ENCODE measurements at regions not wholly inside any gene's neighbourhood (a gene's known extent, or its start where the extent isn't known, plus 50 kb on each side); places are given as distances from the start of the nearest gene placed in this dataset.
A peak's percentile ranks its signal among the peaks of the same experiment; 100 is the strongest.

- FAIRE-seq, result no peak
Observed at GRCh38 chr12:107223821-107224220, 130.5 kb upstream of the CRY1 start.

GRCh38 chr12:107225635-107226034, 132.3 kb upstream of the CRY1 start:
- DNase-seq (ENCODE audit: low spot score), result peak; percentile 65
- no peak for FAIRE-seq

More at GRCh38 chr12:107223821-107224220, 130.5 kb upstream of the CRY1 start:
- DNase-seq (ENCODE audit: low spot score), result peak; percentile 22

- no peak for DNase-seq (ENCODE audit: low spot score)
- FAIRE-seq, result no peak
Observed at GRCh38 chr12:107226126-107226525, 132.8 kb upstream of the CRY1 start.

GRCh38 chr12:107228076-107228475, 134.7 kb upstream of the CRY1 start:
- no peak for FAIRE-seq
- DNase-seq (ENCODE audit: low spot score), result no peak

GRCh38 chr12:107229827-107230226, 136.5 kb upstream of the CRY1 start:
- DNase-seq (ENCODE audit: low spot score) (no peak), FAIRE-seq (no peak)

GRCh38 chr12:107231303-107231702, 138.0 kb upstream of the CRY1 start:
- DNase-seq (ENCODE audit: low spot score), result no peak
- FAIRE-seq, result no peak

GRCh38 chr12:107233551-107233950, 140.2 kb upstream of the CRY1 start:
- DNase-seq (ENCODE audit: low spot score) (no peak), FAIRE-seq (no peak)

GRCh38 chr12:107235600-107235999, 142.3 kb upstream of the CRY1 start:
- DNase-seq (ENCODE audit: low spot score) (no peak), FAIRE-seq (no peak)

- FAIRE-seq (no peak), DNase-seq (ENCODE audit: low spot score) (peak; percentile 24)
Observed at GRCh38 chr12:107236824-107237511, 143.6 kb upstream of the CRY1 start.

GRCh38 chr12:107238296-107238695, 144.9 kb upstream of the CRY1 start:
- DNase-seq (ENCODE audit: low spot score) (no peak), FAIRE-seq (no peak)

- no peak for FAIRE-seq
- no peak for DNase-seq (ENCODE audit: low spot score)
Observed at GRCh38 chr12:107241411-107241810, 148.1 kb upstream of the CRY1 start.

- no peak for DNase-seq (ENCODE audit: low spot score)
- FAIRE-seq, result no peak
Observed at GRCh38 chr12:107242189-107242588, 148.8 kb upstream of the CRY1 start.

GRCh38 chr12:107243341-107243740, 150.0 kb upstream of the CRY1 start:
- FAIRE-seq (no peak), DNase-seq (ENCODE audit: low spot score) (no peak)

- DNase-seq (ENCODE audit: low spot score) (no peak), FAIRE-seq (no peak)
Observed at GRCh38 chr12:107244584-107244983, 151.2 kb upstream of the CRY1 start.

GRCh38 chr12:107247650-107248049, 154.3 kb upstream of the CRY1 start:
- no peak for FAIRE-seq
- no peak for DNase-seq (ENCODE audit: low spot score)

- no peak for FAIRE-seq
- no peak for DNase-seq (ENCODE audit: low spot score)
Observed at GRCh38 chr12:107248187-107248586, 154.8 kb upstream of the CRY1 start.

GRCh38 chr12:107251288-107251687, 157.9 kb upstream of the CRY1 start:
- no peak for DNase-seq (ENCODE audit: low spot score)
- no peak for FAIRE-seq

- DNase-seq (ENCODE audit: low spot score), result no peak
- no peak for FAIRE-seq
Observed at GRCh38 chr12:107253361-107253760, 160.0 kb upstream of the CRY1 start.

GRCh38 chr12:107254258-107254856, 161.0 kb upstream of the CRY1 start:
- DNase-seq (ENCODE audit: low spot score) (no peak), FAIRE-seq (no peak)

- FAIRE-seq, result no peak
- DNase-seq (ENCODE audit: low spot score), result no peak
Observed at GRCh38 chr12:107258780-107259179, 165.4 kb upstream of the CRY1 start.

GRCh38 chr12:107263980-107264379, 170.6 kb upstream of the CRY1 start:
- no peak for FAIRE-seq
- no peak for DNase-seq (ENCODE audit: low spot score)

GRCh38 chr12:107264667-107265066, 171.3 kb upstream of the CRY1 start:
- DNase-seq (ENCODE audit: low spot score) (no peak), FAIRE-seq (no peak)

GRCh38 chr12:107267604-107268003, 174.3 kb upstream of the CRY1 start:
- no peak for FAIRE-seq

More at GRCh38 chr12:107267604-107268003, 174.3 kb upstream of the CRY1 start:
- DNase-seq (ENCODE audit: low spot score), result no peak

Measured in RCC 7860 (cell line).